ENCODE measurements at regions not wholly inside any gene's neighbourhood (a gene's known extent, or its start where the extent isn't known, plus 50 kb on each side); places are given as distances from the start of the nearest gene placed in this dataset.
"Not testable (repeated sequence)": the region's sequence is repeated elsewhere in the genome, so short reads cannot be mapped to it uniquely, and the experiment has no call there.

DNA sequence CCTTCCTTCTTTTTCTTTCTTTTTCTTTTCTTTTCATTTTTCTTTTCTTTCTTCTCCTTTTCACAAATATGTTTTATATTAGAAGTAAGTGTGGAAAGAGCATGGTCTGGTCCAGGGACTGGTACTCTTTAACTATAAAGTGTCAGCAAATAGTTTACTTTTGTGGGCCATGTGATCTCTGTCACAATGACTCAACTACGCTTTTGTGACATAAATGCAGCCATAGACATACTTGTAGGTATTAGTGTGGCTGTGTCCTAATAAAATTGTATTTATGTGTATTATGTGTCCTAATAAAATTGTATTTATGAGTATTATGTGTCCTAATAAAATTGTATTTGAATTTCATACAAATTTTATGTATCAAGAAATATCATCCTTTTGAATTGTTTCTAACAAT, 749.1 kb upstream of the ARPP21 start:
- H3K36me3 Mint-ChIP-seq (ENCODE audit: low read depth): no peaks in the 10 kb centered on the region
- no peaks in the 10 kb centered on the region for H3K4me1 Mint-ChIP-seq (ENCODE audit: low read depth)
- DNase-seq: no peak
- no peak overlapping the region for H3K27ac Mint-ChIP-seq
- H3K27me3 Mint-ChIP-seq (ENCODE audit: insufficient read depth): peaks cover 2% of the 10 kb centered on the region; the same call in 1 of the 2 replicates
- TF ChIP-seq CTCF (IDR thresholded peaks at IDR 0.05): no peak
- H3K9me3 Mint-ChIP-seq: peaks cover 50% of the 10 kb centered on the region
- H3K4me3 Mint-ChIP-seq: no peak overlapping the region

DNA sequence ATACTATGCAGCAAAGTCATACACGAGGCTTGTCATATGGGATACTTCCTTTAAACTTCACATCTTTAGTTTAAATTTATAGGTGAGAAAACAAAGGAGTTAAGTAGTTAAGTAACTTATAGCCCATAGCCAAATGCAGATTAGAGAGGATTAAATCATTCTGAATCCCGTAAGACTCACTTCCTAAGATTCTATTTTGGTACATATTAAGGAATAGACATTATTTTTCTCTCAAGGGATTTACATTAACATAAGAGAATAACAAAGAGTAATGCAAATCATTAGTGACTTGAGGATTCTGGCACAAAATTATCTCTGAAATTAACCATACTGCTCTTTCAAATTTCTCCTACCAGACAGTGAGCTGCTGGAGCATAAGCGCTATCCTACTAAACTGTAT, 747.4 kb upstream of the ARPP21 start:
- Mint-ChIP-seq H3K36me3 (ENCODE audit: low read depth) (no peaks in the 10 kb centered on the region), H3K9me3 (peaks cover 47% of the 10 kb centered on the region), H3K4me3 (no peak overlapping the region), H3K27ac (no peak overlapping the region), H3K27me3 (ENCODE audit: insufficient read depth) (peaks cover 2% of the 10 kb centered on the region; the same call in 1 of the 2 replicates), H3K4me1 (ENCODE audit: low read depth) (no peaks in the 10 kb centered on the region)
- DNase-seq: no peak
- no peak for TF ChIP-seq CTCF (IDR thresholded peaks at IDR 0.05)

DNA sequence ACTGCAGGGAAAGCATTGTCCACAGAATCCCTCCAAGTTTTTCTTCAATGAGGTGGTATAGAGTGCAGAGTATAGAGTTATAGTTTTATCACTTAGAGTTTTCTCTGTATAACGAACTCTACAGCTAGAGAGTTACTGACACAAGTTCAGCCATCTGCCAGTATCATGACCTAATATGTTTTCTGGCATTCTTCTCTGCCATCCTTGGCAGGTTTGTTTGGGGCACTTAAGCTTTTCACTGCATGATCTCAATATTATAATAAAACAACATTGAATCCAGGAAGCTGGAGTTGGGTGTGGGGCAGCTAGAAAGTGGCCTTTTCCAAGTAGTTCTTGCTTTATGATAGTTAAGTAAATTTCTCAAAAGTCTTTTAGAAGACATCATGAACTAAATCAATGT, 743.5 kb upstream of the ARPP21 start:
- DNase-seq: no peak
- no peak overlapping the region for H3K4me3 Mint-ChIP-seq
- no peak for TF ChIP-seq CTCF (IDR thresholded peaks at IDR 0.05)
- H3K27ac Mint-ChIP-seq: no peak overlapping the region
- H3K27me3 Mint-ChIP-seq (ENCODE audit: insufficient read depth): peaks cover 2% of the 10 kb centered on the region; the same call in 1 of the 2 replicates
- H3K9me3 Mint-ChIP-seq: peaks cover 43% of the 10 kb centered on the region
- no peaks in the 10 kb centered on the region for H3K4me1 Mint-ChIP-seq (ENCODE audit: low read depth)
- no peaks in the 10 kb centered on the region for H3K36me3 Mint-ChIP-seq (ENCODE audit: low read depth)

DNA sequence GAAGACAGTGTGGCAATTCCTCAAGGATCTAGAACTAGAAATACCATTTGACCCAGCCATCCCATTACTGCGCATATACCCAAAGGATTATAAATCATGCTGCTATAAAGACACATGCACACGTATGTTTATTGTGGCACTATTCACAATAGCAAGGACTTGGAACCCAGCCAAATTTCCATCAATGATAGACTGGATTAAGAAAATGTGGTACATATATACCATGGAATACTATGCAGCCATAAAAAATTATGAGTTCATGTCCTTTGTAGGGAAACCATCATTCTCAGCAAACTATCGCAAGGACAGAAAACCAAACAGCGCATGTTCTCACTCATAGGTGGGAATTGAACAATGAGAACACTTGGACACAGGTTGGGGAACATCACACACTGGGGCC, 729.6 kb upstream of the ARPP21 start:
- H3K27ac Mint-ChIP-seq; H3K4me3 Mint-ChIP-seq; DNase-seq; H3K4me1 Mint-ChIP-seq (ENCODE audit: low read depth); H3K36me3 Mint-ChIP-seq (ENCODE audit: low read depth); H3K27me3 Mint-ChIP-seq (ENCODE audit: insufficient read depth): not testable (repeated sequence)
- H3K9me3 Mint-ChIP-seq: peaks cover 33% of the 10 kb centered on the region

DNA sequence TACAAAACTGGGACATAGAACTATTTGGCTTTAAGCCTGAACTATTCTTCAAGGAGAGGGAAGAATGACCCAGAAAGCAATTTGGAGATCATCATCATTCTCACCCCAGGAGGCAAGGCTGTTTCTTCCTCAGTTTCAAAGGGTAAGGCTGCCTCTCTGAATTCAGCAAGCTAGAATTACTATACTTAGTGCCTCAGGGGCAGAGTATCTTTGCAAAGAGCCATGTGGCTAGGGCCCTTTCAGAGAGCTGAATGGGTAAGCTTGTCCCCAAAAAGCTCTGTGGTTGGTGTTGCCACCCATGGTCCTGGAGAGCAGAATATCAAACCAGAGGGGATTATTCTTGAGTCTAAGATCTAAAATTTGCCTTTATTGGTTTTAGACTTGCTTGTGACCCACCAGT, 720.3 kb upstream of the ARPP21 start:
- no peak overlapping the region for H3K27ac Mint-ChIP-seq
- no peaks in the 10 kb centered on the region for H3K4me1 Mint-ChIP-seq (ENCODE audit: low read depth)
- H3K36me3 Mint-ChIP-seq (ENCODE audit: low read depth): no peaks in the 10 kb centered on the region
- TF ChIP-seq CTCF (IDR thresholded peaks at IDR 0.05): no peak
- no peak for DNase-seq
- no peak overlapping the region for H3K4me3 Mint-ChIP-seq
- peaks cover 22% of the 10 kb centered on the region for H3K9me3 Mint-ChIP-seq
- no peaks in the 10 kb centered on the region; the same call in 1 of the 2 replicates for H3K27me3 Mint-ChIP-seq (ENCODE audit: insufficient read depth)

- no peaks in the 10 kb centered on the region for H3K4me1 Mint-ChIP-seq (ENCODE audit: low read depth)
- DNase-seq: no peak
- H3K4me3 Mint-ChIP-seq: no peak overlapping the region
- H3K9me3 Mint-ChIP-seq: peaks cover 24% of the 10 kb centered on the region
- no peaks in the 10 kb centered on the region; the same call in 1 of the 2 replicates for H3K27me3 Mint-ChIP-seq (ENCODE audit: insufficient read depth)
- no peak overlapping the region for H3K27ac Mint-ChIP-seq
- no peaks in the 10 kb centered on the region for H3K36me3 Mint-ChIP-seq (ENCODE audit: low read depth)
- no peak for TF ChIP-seq CTCF (IDR thresholded peaks at IDR 0.05)
Measured at GRCh38 chr3:34920806-34921205, 718.5 kb upstream of the ARPP21 start.
